GM23338 (cell line): ENCODE measurements at regions not wholly inside any gene's neighbourhood (a gene's known extent, or its start where the extent isn't known, plus 50 kb on each side); places are given as distances from the start of the nearest gene placed in this dataset.

ENCODE experiments used
- ATAC-seq: fragments of 200-7000 bp; cut with Tn5 transposase; 3 replicates; pipeline ENCODE4 v1.9.1; 2020
- DNase-seq: peaks from one replicate; pipeline ENCODE4 v3.0.0-alpha.2; 2015; ENCODE audit warnings: low spot score
- H2AFZ ChIP-seq: fragments of 200-600 bp; sonication (generic); 2 replicates; pipeline ENCODE4 v1.8.0; 2016; ENCODE audit warnings: antibody characterized with exemption, mild to moderate bottlenecking, moderate library complexity
- H3F3A ChIP-seq: fragments of 200-600 bp; sonication (generic); replicated peaks from 2 replicates; pipeline ENCODE4 v1.8.0; 2017; ENCODE audit warnings: antibody characterized with exemption, mixed run types, low read depth
- H3K27ac ChIP-seq: fragments of 200-600 bp; sonication (generic); 2 replicates; pipeline ENCODE4 v1.6.1; 2016; ENCODE audit warnings: low read depth
- H3K27me3 ChIP-seq: fragments of 200-600 bp; sonication (generic); 2 replicates; pipeline ENCODE4 v1.8.0; 2016; ENCODE audit warnings: mild to moderate bottlenecking, mixed run types, moderate library complexity; ENCODE audit not compliant: insufficient read depth
- H3K36me3 ChIP-seq: fragments of 200-600 bp; sonication (generic); 2 replicates; pipeline ENCODE4 v1.8.0; 2016; ENCODE audit warnings: mild to moderate bottlenecking; ENCODE audit not compliant: insufficient read depth
- H3K4me1 ChIP-seq: fragments of 200-600 bp; sonication (generic); 2 replicates; pipeline ENCODE4 v1.8.0; 2016; ENCODE audit warnings: mild to moderate bottlenecking, moderate library complexity; ENCODE audit not compliant: insufficient read depth
- H3K4me2 ChIP-seq: fragments of 200-600 bp; sonication (generic); 2 replicates; pipeline ENCODE4 v1.7.1; 2017; ENCODE audit warnings: mixed run types
- H3K4me3 ChIP-seq: fragments of 200-600 bp; sonication (generic); 2 replicates; pipeline ENCODE4 v1.6.1; 2016; ENCODE audit warnings: mixed run types
- H3K79me2 ChIP-seq: fragments of 200-600 bp; sonication (generic); replicated peaks from 2 replicates; pipeline ENCODE4 v1.8.0; 2017; ENCODE audit warnings: mild to moderate bottlenecking; ENCODE audit not compliant: insufficient read depth
- H3K9me2 ChIP-seq: fragments of 200-600 bp; sonication (generic); 2 replicates; pipeline ENCODE4 v1.8.0; 2017; ENCODE audit not compliant: insufficient read depth
- H4K20me1 ChIP-seq: fragments of 200-600 bp; sonication (generic); replicated peaks from 2 replicates; pipeline ENCODE4 v1.8.0; 2017; ENCODE audit warnings: mild to moderate bottlenecking; ENCODE audit not compliant: insufficient read depth
- H3K27ac Mint-ChIP-seq: 2 replicates; pipeline ENCODE4 v1.8.0; 2020; ENCODE audit warnings: inconsistent platforms, mild to moderate bottlenecking, moderate library complexity, mixed read lengths
- H3K27me3 Mint-ChIP-seq: 3 replicates; pipeline ENCODE4 v1.8.0; 2022; ENCODE audit warnings: low read depth, mild to moderate bottlenecking, moderate library complexity, mixed read lengths, inconsistent platforms; ENCODE audit not compliant: insufficient read depth, poor library complexity
- H3K36me3 Mint-ChIP-seq: 3 replicates; pipeline ENCODE4 v1.8.0; 2021; ENCODE audit warnings: low read depth, mild to moderate bottlenecking, inconsistent platforms, moderate library complexity, mixed read lengths
- H3K4me1 Mint-ChIP-seq: 3 replicates; pipeline ENCODE4 v1.8.0; 2020; ENCODE audit warnings: mild to moderate bottlenecking, inconsistent platforms, mixed read lengths
- H3K4me3 Mint-ChIP-seq: 3 replicates; pipeline ENCODE4 v1.8.0; 2021; ENCODE audit warnings: moderate library complexity, mild to moderate bottlenecking, inconsistent platforms, mixed read lengths
- H3K9me3 Mint-ChIP-seq: 3 replicates; pipeline ENCODE4 v1.8.0; 2020; ENCODE audit warnings: moderate library complexity, mild to moderate bottlenecking, inconsistent platforms, mixed read lengths
- CREB1 ChIP-seq: fragments of 250-450 bp; sonication (Bioruptor Pico); IDR thresholded peaks from 2 replicates; pipeline ENCODE4 v1.5.0; 2020; ENCODE audit warnings: low read depth, mild to moderate bottlenecking, moderate library complexity
- EZH2 ChIP-seq: fragments of 200-600 bp; sonication (generic); IDR thresholded peaks from one replicate; pipeline ENCODE4 v1.8.0; 2017; ENCODE audit warnings: antibody characterized with exemption, mild to moderate bottlenecking, low read depth; ENCODE audit not compliant: unreplicated experiment
- EZH2phosphoT487 ChIP-seq: fragments of 200-600 bp; sonication (generic); IDR thresholded peaks from one replicate; pipeline ENCODE4 v1.8.1; 2018; ENCODE audit warnings: antibody characterized with exemption; ENCODE audit not compliant: unreplicated experiment
- JUNB ChIP-seq: IDR thresholded peaks from one replicate; pipeline ENCODE4 v1.6.1; 2016; ENCODE audit warnings: antibody characterized with exemption; ENCODE audit not compliant: unreplicated experiment
- NANOG ChIP-seq: IDR thresholded peaks from 2 replicates; pipeline ENCODE4 v1.6.1; 2016; ENCODE audit warnings: antibody characterized with exemption, borderline replicate concordance
- STAT1 ChIP-seq: IDR thresholded peaks from one replicate; pipeline ENCODE4 v1.6.1; 2016; ENCODE audit warnings: antibody characterized with exemption; ENCODE audit not compliant: unreplicated experiment
- ZNF331 ChIP-seq: fragments of 250-450 bp; sonication (Bioruptor Pico); IDR thresholded peaks from 2 replicates; pipeline ENCODE4 v1.5.0; 2020; ENCODE audit warnings: low read depth, mild to moderate bottlenecking, moderate library complexity
- TF ChIP-seq, protein P1 (sequence below): IDR thresholded peaks from one replicate; pipeline ENCODE4 v1.6.1; 2018; ENCODE audit warnings: antibody characterized with exemption; ENCODE audit not compliant: unreplicated experiment
- TF ChIP-seq, protein P2 (sequence below), 2 experiments: fragments of 200-600 bp in 1 of 2; sonication (generic) in 1 of 2; conservative IDR thresholded peaks; 2 replicates each; pipeline versions ENCODE4 v1.5.1 to v1.6.1; 2016 to 2017; ENCODE audit warnings: antibody characterized with exemption in 2 of 2, low read depth in 2 of 2, mild to moderate bottlenecking in 2 of 2, moderate library complexity in 1 of 2
- TF ChIP-seq, protein P3 (sequence below): IDR thresholded peaks from 2 replicates; pipeline ENCODE4 v1.6.1; 2016; ENCODE audit warnings: antibody characterized with exemption

DNA sequence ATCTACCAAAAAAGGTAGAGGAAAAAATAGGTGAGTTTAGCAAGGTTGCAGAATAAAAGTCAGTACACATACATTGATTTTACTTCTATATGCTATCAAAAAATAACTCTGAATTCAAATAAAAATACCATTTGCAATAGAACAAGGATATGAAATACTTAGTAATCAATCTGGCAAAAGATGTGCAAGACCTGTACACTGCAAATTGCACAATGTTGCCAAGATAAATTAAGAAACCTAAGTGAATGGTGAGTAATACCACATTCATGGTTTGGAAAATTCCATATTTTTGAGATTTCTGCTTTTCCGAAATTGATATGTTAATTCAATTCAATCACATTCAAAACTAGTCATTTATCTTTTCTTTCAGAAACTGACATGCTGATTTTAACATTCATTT lies 464.8 kb downstream of the EPHA3 start (continued):
- TF ChIP-seq EZH2, result no peak
- TF ChIP-seq, protein P1, sequence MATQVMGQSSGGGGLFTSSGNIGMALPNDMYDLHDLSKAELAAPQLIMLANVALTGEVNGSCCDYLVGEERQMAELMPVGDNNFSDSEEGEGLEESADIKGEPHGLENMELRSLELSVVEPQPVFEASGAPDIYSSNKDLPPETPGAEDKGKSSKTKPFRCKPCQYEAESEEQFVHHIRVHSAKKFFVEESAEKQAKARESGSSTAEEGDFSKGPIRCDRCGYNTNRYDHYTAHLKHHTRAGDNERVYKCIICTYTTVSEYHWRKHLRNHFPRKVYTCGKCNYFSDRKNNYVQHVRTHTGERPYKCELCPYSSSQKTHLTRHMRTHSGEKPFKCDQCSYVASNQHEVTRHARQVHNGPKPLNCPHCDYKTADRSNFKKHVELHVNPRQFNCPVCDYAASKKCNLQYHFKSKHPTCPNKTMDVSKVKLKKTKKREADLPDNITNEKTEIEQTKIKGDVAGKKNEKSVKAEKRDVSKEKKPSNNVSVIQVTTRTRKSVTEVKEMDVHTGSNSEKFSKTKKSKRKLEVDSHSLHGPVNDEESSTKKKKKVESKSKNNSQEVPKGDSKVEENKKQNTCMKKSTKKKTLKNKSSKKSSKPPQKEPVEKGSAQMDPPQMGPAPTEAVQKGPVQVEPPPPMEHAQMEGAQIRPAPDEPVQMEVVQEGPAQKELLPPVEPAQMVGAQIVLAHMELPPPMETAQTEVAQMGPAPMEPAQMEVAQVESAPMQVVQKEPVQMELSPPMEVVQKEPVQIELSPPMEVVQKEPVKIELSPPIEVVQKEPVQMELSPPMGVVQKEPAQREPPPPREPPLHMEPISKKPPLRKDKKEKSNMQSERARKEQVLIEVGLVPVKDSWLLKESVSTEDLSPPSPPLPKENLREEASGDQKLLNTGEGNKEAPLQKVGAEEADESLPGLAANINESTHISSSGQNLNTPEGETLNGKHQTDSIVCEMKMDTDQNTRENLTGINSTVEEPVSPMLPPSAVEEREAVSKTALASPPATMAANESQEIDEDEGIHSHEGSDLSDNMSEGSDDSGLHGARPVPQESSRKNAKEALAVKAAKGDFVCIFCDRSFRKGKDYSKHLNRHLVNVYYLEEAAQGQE, result no peak

DNA sequence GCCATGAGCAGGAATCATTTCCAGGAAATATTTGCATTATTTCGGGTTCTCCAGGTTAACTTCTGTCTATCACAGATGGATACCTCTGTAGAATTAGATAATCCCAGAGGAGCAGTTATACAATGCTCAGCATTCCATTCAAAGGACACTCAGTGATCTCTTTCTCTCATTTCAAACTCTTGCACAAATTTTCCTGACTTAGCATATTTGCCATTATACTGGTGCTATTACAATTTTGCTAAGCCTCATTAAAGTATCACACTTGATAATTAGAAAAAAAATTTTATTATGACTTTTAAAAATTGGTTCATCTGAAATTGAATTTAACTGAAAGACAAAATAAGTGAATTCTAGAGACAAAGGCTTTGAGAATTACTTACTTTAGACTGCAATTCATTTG lies 469.0 kb downstream of the EPHA3 start:
- Mint-ChIP-seq H3K36me3 (no peaks in the 10 kb centered on the region), H3K4me1 (peaks cover 12% of the 10 kb centered on the region), H3K27ac (no peak overlapping the region), H3K9me3 (no peaks in the 10 kb centered on the region), H3K4me3 (no peak overlapping the region), H3K27me3 (no peaks in the 10 kb centered on the region)
- Histone ChIP-seq H3K9me2 (no peaks in the 10 kb centered on the region), H3K27me3 (no peaks in the 10 kb centered on the region), H3K4me3 (no peak overlapping the region), H3K36me3 (no peaks in the 10 kb centered on the region), H3F3A (no peaks in the 10 kb centered on the region), H2AFZ (no peak overlapping the region), H4K20me1 (no peaks in the 10 kb centered on the region), H3K79me2 (no peaks in the 10 kb centered on the region), H3K4me2 (no peak overlapping the region), H3K4me1 (no peaks in the 10 kb centered on the region), H3K27ac (no peak overlapping the region)
- DNase-seq (no peak), ATAC-seq (no peak)
- TF ChIP-seq CREB1 (CRISPR knock-in tag) (no peak), JUNB (no peak), EZH2phosphoT487 (no peak), ZNF331 (CRISPR knock-in tag) (no peak), STAT1 (no peak), NANOG (no peak)
- TF ChIP-seq, protein P2, sequence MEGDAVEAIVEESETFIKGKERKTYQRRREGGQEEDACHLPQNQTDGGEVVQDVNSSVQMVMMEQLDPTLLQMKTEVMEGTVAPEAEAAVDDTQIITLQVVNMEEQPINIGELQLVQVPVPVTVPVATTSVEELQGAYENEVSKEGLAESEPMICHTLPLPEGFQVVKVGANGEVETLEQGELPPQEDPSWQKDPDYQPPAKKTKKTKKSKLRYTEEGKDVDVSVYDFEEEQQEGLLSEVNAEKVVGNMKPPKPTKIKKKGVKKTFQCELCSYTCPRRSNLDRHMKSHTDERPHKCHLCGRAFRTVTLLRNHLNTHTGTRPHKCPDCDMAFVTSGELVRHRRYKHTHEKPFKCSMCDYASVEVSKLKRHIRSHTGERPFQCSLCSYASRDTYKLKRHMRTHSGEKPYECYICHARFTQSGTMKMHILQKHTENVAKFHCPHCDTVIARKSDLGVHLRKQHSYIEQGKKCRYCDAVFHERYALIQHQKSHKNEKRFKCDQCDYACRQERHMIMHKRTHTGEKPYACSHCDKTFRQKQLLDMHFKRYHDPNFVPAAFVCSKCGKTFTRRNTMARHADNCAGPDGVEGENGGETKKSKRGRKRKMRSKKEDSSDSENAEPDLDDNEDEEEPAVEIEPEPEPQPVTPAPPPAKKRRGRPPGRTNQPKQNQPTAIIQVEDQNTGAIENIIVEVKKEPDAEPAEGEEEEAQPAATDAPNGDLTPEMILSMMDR (conservative IDR thresholded peaks at IDR 0.05; ENCODE audit: low read depth in 2 of 2), result no peak
- TF ChIP-seq, protein P3, sequence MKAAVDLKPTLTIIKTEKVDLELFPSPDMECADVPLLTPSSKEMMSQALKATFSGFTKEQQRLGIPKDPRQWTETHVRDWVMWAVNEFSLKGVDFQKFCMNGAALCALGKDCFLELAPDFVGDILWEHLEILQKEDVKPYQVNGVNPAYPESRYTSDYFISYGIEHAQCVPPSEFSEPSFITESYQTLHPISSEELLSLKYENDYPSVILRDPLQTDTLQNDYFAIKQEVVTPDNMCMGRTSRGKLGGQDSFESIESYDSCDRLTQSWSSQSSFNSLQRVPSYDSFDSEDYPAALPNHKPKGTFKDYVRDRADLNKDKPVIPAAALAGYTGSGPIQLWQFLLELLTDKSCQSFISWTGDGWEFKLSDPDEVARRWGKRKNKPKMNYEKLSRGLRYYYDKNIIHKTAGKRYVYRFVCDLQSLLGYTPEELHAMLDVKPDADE, result no peak
